Colonic mucosa (tissue), 4 donors: ENCODE measurements at regions not wholly inside any gene's neighbourhood (a gene's known extent, or its start where the extent isn't known, plus 50 kb on each side); places are given as distances from the start of the nearest gene placed in this dataset.
"Not testable (repeated sequence)": the region's sequence is repeated elsewhere in the genome, so short reads cannot be mapped to it uniquely, and the experiment has no call there.

ENCODE experiments used
- DNase-seq: peaks from one replicate; pipeline ENCODE4 v3.0.0-alpha.2; 2020
- H3K27ac ChIP-seq: fragments of 200-600 bp; one replicate; pipeline ENCODE4 v1.8.0; 2021
- H3K27me3 ChIP-seq: fragments of 200-600 bp; one replicate; pipeline ENCODE4 v1.8.0; 2021
- H3K36me3 ChIP-seq: fragments of 200-600 bp; one replicate; pipeline ENCODE4 v1.8.0; 2021
- H3K4me1 ChIP-seq: fragments of 200-600 bp; one replicate; pipeline ENCODE4 v1.8.0; 2021; ENCODE audit warnings: mild to moderate bottlenecking
- H3K4me3 ChIP-seq: fragments of 200-600 bp; one replicate; pipeline ENCODE4 v1.8.0; 2021
- H3K9ac ChIP-seq, 2 donors: one replicate each; pipeline ENCODE4 v1.7.0; 2013; ENCODE audit warnings: control low read depth in 2 of 2, low read depth in 2 of 2, low read length in 2 of 2
- H3K9me3 ChIP-seq: fragments of 200-600 bp; one replicate; pipeline ENCODE4 v1.8.0; 2021
- intact Hi-C: fragments of 100-400 bp; cut with DNase I; formaldehyde crosslinking; loops from one replicate; pipeline ENCODE4 v1.14.1; 2022
- TF ChIP-seq, protein P1 (sequence below): fragments of 200-600 bp; IDR thresholded peaks from one replicate; pipeline ENCODE4 v1.8.0; 2022; ENCODE audit warnings: antibody characterized with exemption, mild to moderate bottlenecking
- donor health status: healthy.
- donor health status: DM: no; HTN: no; CAD: no.
- donor health status: DM: no; HTN: no; CAD: no.

DNA sequence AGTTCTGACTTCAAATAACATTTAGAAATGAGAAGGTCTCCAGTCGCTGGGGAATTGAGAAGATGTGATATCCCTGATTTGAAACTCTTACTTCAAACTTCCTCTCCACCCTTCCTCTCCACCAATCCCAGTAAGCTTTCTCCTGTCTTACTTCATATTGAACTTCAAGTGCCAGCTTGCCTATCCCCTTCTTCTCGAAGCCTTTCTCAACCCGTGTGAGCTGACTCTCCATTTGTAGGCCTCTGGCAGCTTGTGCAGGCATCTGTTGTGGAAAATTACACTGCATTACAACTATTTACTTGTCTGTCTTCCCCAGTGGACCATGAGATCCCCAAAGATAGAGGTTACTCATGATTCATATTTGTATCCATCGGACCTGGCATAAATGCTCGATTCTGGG is 280.8 kb upstream of the CDH5 start:
- TF ChIP-seq, protein P1, sequence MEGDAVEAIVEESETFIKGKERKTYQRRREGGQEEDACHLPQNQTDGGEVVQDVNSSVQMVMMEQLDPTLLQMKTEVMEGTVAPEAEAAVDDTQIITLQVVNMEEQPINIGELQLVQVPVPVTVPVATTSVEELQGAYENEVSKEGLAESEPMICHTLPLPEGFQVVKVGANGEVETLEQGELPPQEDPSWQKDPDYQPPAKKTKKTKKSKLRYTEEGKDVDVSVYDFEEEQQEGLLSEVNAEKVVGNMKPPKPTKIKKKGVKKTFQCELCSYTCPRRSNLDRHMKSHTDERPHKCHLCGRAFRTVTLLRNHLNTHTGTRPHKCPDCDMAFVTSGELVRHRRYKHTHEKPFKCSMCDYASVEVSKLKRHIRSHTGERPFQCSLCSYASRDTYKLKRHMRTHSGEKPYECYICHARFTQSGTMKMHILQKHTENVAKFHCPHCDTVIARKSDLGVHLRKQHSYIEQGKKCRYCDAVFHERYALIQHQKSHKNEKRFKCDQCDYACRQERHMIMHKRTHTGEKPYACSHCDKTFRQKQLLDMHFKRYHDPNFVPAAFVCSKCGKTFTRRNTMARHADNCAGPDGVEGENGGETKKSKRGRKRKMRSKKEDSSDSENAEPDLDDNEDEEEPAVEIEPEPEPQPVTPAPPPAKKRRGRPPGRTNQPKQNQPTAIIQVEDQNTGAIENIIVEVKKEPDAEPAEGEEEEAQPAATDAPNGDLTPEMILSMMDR: no peak
- Histone ChIP-seq H3K27me3 (no peaks in the 10 kb centered on the region), H3K9ac (no peak overlapping the region), H3K9me3 (no peaks in the 10 kb centered on the region), H3K4me3 (no peak overlapping the region), H3K27ac (no peak overlapping the region), H3K4me1 (no peaks in the 10 kb centered on the region), H3K36me3 (no peaks in the 10 kb centered on the region)
- intact Hi-C loops: no loop called here
- DNase-seq: no peak

DNA sequence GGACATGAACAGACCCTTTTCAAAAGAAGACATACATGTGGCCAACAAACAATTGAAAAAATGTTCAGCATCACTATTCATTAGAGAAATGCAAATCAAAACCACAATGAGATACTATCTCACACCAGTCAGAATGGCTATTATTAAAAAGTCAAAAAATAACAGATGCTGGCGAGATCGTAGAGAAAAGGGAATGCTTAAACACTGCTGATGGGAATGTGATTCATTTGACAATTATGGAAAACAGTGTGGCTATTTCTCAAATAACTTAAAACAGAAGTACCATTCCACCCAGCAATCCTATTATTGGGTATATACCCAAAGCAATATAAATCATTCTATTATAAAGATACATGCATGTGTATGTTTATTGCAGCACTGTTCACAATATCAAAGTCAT is 281.8 kb upstream of the CDH5 start:
- H3K9me3 ChIP-seq, H3K4me3 ChIP-seq, H3K4me1 ChIP-seq, intact Hi-C loops, DNase-seq, H3K36me3 ChIP-seq, H3K27ac ChIP-seq, H3K27me3 ChIP-seq, H3K9ac ChIP-seq: not testable (repeated sequence)

DNA sequence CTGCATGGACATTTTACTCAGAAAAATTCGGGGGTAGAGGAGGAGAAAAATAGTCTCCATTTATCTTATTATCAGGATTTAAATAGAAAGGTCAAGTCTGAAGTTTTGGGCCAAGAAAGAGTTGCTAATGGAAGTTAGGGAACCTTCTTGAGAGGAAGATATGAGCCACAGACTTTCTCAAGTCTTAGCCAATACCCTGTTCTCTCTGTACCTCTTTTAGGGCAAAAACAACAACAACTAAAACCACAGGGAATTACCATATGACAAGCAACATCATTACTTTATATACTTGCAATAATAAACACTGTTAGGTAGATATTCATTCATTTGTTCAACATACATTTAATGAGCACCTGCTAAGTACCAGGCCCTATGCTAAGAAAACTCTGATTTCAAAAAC is 282.2 kb upstream of the CDH5 start:
- TF ChIP-seq, protein P1: no peak
- no peaks in the 10 kb centered on the region for H3K27me3 ChIP-seq
- no peak for DNase-seq
- H3K27ac ChIP-seq: no peak overlapping the region
- no peaks in the 10 kb centered on the region for H3K4me1 ChIP-seq
- no peak overlapping the region for H3K4me3 ChIP-seq
- no peak overlapping the region for H3K9ac ChIP-seq
- no peaks in the 10 kb centered on the region for H3K36me3 ChIP-seq
- intact Hi-C loops: no loop called here
- no peaks in the 10 kb centered on the region for H3K9me3 ChIP-seq

DNA sequence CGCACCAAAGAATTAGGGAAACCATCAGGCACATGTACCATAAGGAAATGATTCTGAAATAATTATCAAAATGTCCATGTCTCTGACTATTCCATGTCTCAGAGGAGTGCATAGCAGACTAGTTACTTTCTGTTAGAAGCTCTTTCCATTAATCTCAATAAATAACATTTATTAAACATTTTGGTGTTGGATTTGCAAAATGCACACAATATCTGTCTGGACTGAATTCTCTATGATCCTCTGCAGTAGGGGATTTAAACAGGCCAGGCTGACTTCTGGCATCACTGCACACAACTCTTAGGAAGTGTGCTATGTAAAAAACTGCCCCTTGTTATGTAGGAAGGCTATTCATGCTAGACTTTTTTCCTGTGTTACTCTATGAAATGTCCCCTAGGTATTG is 283.3 kb upstream of the CDH5 start:
- TF ChIP-seq, protein P1: no peak
- intact Hi-C loops: no loop called here

DNA sequence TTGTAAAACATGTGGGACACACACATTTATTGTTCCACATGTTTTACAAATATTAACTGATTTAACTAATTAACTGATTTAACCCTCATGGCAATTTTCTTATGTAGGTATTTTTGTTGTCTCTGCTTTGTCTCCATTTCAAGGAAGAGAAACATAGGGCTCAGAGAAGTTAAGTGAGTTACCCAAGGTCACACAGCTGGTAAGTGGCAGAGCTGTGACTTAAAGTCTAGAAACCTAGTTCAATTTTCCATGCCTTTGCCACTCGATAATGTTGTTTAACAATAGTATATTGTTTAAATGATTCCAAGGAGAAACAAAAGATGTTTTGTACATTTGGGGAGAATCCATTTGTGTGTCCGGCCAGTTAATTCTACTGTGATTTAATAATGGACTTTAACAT is 284.1 kb upstream of the CDH5 start:
- Histone ChIP-seq H3K9ac (no peak overlapping the region), H3K27ac (no peak overlapping the region), H3K4me1 (no peaks in the 10 kb centered on the region), H3K27me3 (no peaks in the 10 kb centered on the region), H3K36me3 (no peaks in the 10 kb centered on the region), H3K4me3 (no peak overlapping the region), H3K9me3 (no peaks in the 10 kb centered on the region)
- DNase-seq: no peak
- TF ChIP-seq, protein P1: no peak
- intact Hi-C loops: no loop called here

More for the DNA sequence above, 283.3 kb upstream of the CDH5 start:
- H3K27me3 ChIP-seq: no peaks in the 10 kb centered on the region
- no peak overlapping the region for H3K9ac ChIP-seq
- H3K27ac ChIP-seq: no peak overlapping the region
- no peak overlapping the region for H3K4me3 ChIP-seq
- H3K36me3 ChIP-seq: no peaks in the 10 kb centered on the region
- no peaks in the 10 kb centered on the region for H3K4me1 ChIP-seq
- DNase-seq: no peak
- H3K9me3 ChIP-seq: no peaks in the 10 kb centered on the region

DNA sequence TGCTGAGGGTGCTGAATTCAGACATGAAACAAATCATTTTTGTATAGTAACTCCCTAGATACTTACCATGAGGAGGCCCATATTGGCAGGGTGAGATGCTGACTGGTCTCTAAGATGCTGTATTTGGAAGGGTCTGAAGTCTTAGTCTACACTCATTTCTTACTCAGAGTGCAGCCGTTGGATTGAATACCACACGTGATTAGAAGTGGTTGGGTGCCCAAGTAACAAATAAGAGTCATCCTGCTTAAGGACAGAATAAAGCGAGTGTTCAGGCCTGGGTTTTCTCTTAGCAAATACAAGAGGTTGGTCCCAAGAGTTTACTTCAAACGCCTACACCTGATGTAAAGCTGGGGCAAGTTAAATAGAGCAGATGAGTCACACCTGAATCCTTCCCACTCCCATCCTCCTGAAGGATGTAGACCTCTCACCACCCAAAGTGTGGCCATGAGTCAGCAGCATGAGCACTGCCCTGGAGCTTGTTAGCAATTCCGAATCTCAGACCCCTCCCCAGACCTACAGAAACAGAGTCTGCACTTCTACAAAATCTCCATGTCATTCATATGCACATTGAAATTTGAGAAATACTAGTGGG is 284.6 kb upstream of the CDH5 start:
- DNase-seq: no peak
- TF ChIP-seq, protein P1: no peak
- intact Hi-C loops: no loop called here

More for the DNA sequence above, 284.6 kb upstream of the CDH5 start:
- no peaks in the 10 kb centered on the region for H3K27me3 ChIP-seq
- no peak overlapping the region for H3K4me3 ChIP-seq
- H3K36me3 ChIP-seq: no peaks in the 10 kb centered on the region
- H3K9me3 ChIP-seq: no peaks in the 10 kb centered on the region
- H3K9ac ChIP-seq: no peak overlapping the region
- H3K4me1 ChIP-seq: no peaks in the 10 kb centered on the region
- H3K27ac ChIP-seq: no peak overlapping the region
